AG10803 (cell line): ENCODE measurements at regions not wholly inside any gene's neighbourhood (a gene's known extent, or its start where the extent isn't known, plus 50 kb on each side); places are given as distances from the start of the nearest gene placed in this dataset.

Experiments used
- DNase-seq: peaks from one replicate; pipeline ENCODE4 v3.0.0; 2010; ENCODE audit warnings: low read depth
- H3K4me3 ChIP-seq: 2 replicates; pipeline ENCODE4 v1.5.1; 2011; ENCODE audit warnings: mild to moderate bottlenecking, low read length, control low read depth
- CTCF ChIP-seq: conservative IDR thresholded peaks from 2 replicates; pipeline ENCODE4 v1.5.1; 2011; ENCODE audit warnings: mild to moderate bottlenecking, low read length, control low read depth, inconsistent platforms

GRCh38 chr15:101590785-101591184, 61.4 kb downstream of the TM2D3 start:
- no peak overlapping the region for H3K4me3 ChIP-seq
- DNase-seq, result no peak
- TF ChIP-seq CTCF, result no peak

GRCh38 chr15:101583284-101583683, 68.9 kb downstream of the TM2D3 start:
- no peak for TF ChIP-seq CTCF
- no peak overlapping the region for H3K4me3 ChIP-seq
- DNase-seq, result no peak

- no peak for DNase-seq
- no peak overlapping the region for H3K4me3 ChIP-seq
- no peak for TF ChIP-seq CTCF
Measured at GRCh38 chr15:101580431-101580830, 71.8 kb downstream of the TM2D3 start.

GRCh38 chr15:101579631-101580163, 72.5 kb downstream of the TM2D3 start:
- no peak overlapping the region for H3K4me3 ChIP-seq
- DNase-seq, result no peak

GRCh38 chr15:101578443-101578894, 73.7 kb downstream of the TM2D3 start:
- DNase-seq, result peak; percentile 10
- no peak overlapping the region for H3K4me3 ChIP-seq
- TF ChIP-seq CTCF, result peak; percentile 58

More at GRCh38 chr15:101579631-101580163, 72.5 kb downstream of the TM2D3 start:
- no peak for TF ChIP-seq CTCF

GRCh38 chr15:101573951-101574350, 78.2 kb downstream of the TM2D3 start:
- no peak for DNase-seq
- no peak overlapping the region for H3K4me3 ChIP-seq
- no peak for TF ChIP-seq CTCF

GRCh38 chr15:101570241-101570640, 80.7 kb upstream of the PCSK6 start:
- no peak for TF ChIP-seq CTCF
- no peak for DNase-seq
- H3K4me3 ChIP-seq, result no peak overlapping the region
